ENCODE measurements at regions not wholly inside any gene's neighbourhood (a gene's known extent, or its start where the extent isn't known, plus 50 kb on each side); places are given as distances from the start of the nearest gene placed in this dataset.
"Not testable (repeated sequence)": the region's sequence is repeated elsewhere in the genome, so short reads cannot be mapped to it uniquely, and the experiment has no call there.

- H3K27ac Mint-ChIP-seq, result no peak overlapping the region
- H3K9me3 Mint-ChIP-seq, result peaks cover 7% of the 10 kb centered on the region
- DNase-seq, result no peak
- H3K36me3 Mint-ChIP-seq (ENCODE audit: low read depth), result peaks cover 5% of the 10 kb centered on the region
- CTCF ChIA-PET, result interaction anchor here (1.2 kb wide), 1 partner anchor 11 kb away, joined by 5 read pairs; no protein-coding TSS in a partner anchor
- H3K27me3 Mint-ChIP-seq, result no peaks in the 10 kb centered on the region
- peaks cover 1% of the 10 kb centered on the region for H3K4me1 Mint-ChIP-seq
- no peak overlapping the region for H3K4me3 Mint-ChIP-seq
- POLR2A ChIA-PET, result no interaction called here
Measured at GRCh38 chr1:116834595-116834994, 75.1 kb upstream of the PTGFRN start.

- Mint-ChIP-seq H3K4me3 (no peak overlapping the region), H3K27me3 (no peaks in the 10 kb centered on the region), H3K4me1 (peaks cover 1% of the 10 kb centered on the region), H3K36me3 (ENCODE audit: low read depth) (peaks cover 3% of the 10 kb centered on the region), H3K27ac (no peak overlapping the region), H3K9me3 (peaks cover 7% of the 10 kb centered on the region)
- ChIA-PET CTCF (interaction anchor here (0.8 to 1.3 kb wide), 5 partner anchors 8 to 98 kb away, joined by 3 to 5 read pairs (median 3); no protein-coding TSS in a partner anchor), POLR2A (no interaction called here)
- no peak for DNase-seq
Measured at GRCh38 chr1:116835161-116835560, 74.6 kb upstream of the PTGFRN start.

- no peak overlapping the region for H3K4me3 Mint-ChIP-seq
- peaks cover 3% of the 10 kb centered on the region for H3K36me3 Mint-ChIP-seq (ENCODE audit: low read depth)
- peaks cover 7% of the 10 kb centered on the region for H3K9me3 Mint-ChIP-seq
- no peaks in the 10 kb centered on the region for H3K27me3 Mint-ChIP-seq
- ChIA-PET CTCF (interaction anchor here (0.6 to 1.3 kb wide), 5 partner anchors 8 to 917 kb away, joined by 3 to 4 read pairs (median 4); no protein-coding TSS in a partner anchor), POLR2A (no interaction called here)
- H3K4me1 Mint-ChIP-seq, result peaks cover 1% of the 10 kb centered on the region
- H3K27ac Mint-ChIP-seq, result no peak overlapping the region
- DNase-seq, result no peak
Measured at GRCh38 chr1:116836099-116836498, 73.6 kb upstream of the PTGFRN start.

- Mint-ChIP-seq H3K4me1 (peaks cover 2% of the 10 kb centered on the region), H3K9me3 (peaks cover 12% of the 10 kb centered on the region)
- POLR2A ChIA-PET, result interaction anchor here (0.6 to 1.1 kb wide), 2 partner anchors 218 to 225 kb away, joined by 3 read pairs; partner anchors contain the start of gene TTF2
Measured at GRCh38 chr1:116841569-116842344, 68.0 kb upstream of the PTGFRN start.

GRCh38 chr1:116842654-116843053 is 67.1 kb upstream of the PTGFRN start:
- no peak for DNase-seq
- H3K27ac Mint-ChIP-seq, result no peak overlapping the region
- H3K4me3 Mint-ChIP-seq, result no peak overlapping the region
- H3K36me3 Mint-ChIP-seq (ENCODE audit: low read depth), result peaks cover 2% of the 10 kb centered on the region
- H3K9me3 Mint-ChIP-seq, result peaks cover 5% of the 10 kb centered on the region
- CTCF ChIA-PET, result interaction anchor here (0.5 to 3.1 kb wide), 8 partner anchors 10 to 105 kb away, joined by 3 to 16 read pairs (median 3); no protein-coding TSS in a partner anchor
- POLR2A ChIA-PET, result no interaction called here
- peaks cover 8% of the 10 kb centered on the region for H3K4me1 Mint-ChIP-seq
- no peaks in the 10 kb centered on the region for H3K27me3 Mint-ChIP-seq

More at GRCh38 chr1:116841569-116842344, 68.0 kb upstream of the PTGFRN start:
- Mint-ChIP-seq H3K27me3 (no peaks in the 10 kb centered on the region), H3K27ac (no peak overlapping the region), H3K36me3 (ENCODE audit: low read depth) (peaks cover 5% of the 10 kb centered on the region), H3K4me3 (no peak overlapping the region)
- CTCF ChIA-PET, result interaction anchor here (0.5 to 3.1 kb wide), 7 partner anchors 9 to 218 kb away, joined by 3 to 16 read pairs (median 3); partner anchors contain the start of gene TTF2
- no peak for DNase-seq

- Mint-ChIP-seq H3K4me1 (peaks cover 18% of the 10 kb centered on the region), H3K27ac (no peak overlapping the region), H3K36me3 (ENCODE audit: low read depth) (peaks cover 2% of the 10 kb centered on the region), H3K9me3 (peaks cover 5% of the 10 kb centered on the region), H3K4me3 (no peak overlapping the region), H3K27me3 (no peaks in the 10 kb centered on the region)
- DNase-seq, result no peak
- CTCF ChIA-PET, result interaction anchor here (3.1 kb wide), 1 partner anchor 18 kb away, joined by 16 read pairs; no protein-coding TSS in a partner anchor
- POLR2A ChIA-PET, result no interaction called here
Measured at GRCh38 chr1:116844775-116845174, 64.9 kb upstream of the PTGFRN start.

- peaks cover 18% of the 10 kb centered on the region for H3K4me1 Mint-ChIP-seq
- H3K27ac Mint-ChIP-seq, result no peak overlapping the region
- CTCF ChIA-PET, result interaction anchor here (0.9 to 1.3 kb wide), 3 partner anchors 12 to 83 kb away, joined by 3 to 4 read pairs (median 3); no protein-coding TSS in a partner anchor
Measured at GRCh38 chr1:116847190-116847589, 62.5 kb upstream of the PTGFRN start.

GRCh38 chr1:116847688-116848531 is 61.8 kb upstream of the PTGFRN start:
- POLR2A ChIA-PET, result no interaction called here
- Mint-ChIP-seq H3K27ac (no peak overlapping the region), H3K36me3 (ENCODE audit: low read depth) (peaks cover 2% of the 10 kb centered on the region), H3K4me1 (peaks cover 18% of the 10 kb centered on the region), H3K9me3 (peaks cover 10% of the 10 kb centered on the region), H3K27me3 (no peaks in the 10 kb centered on the region), H3K4me3 (no peak overlapping the region)
- CTCF ChIA-PET, result interaction anchor here (0.9 to 1.1 kb wide), 2 partner anchors 13 to 15 kb away, joined by 3 to 4 read pairs; no protein-coding TSS in a partner anchor
- peak; percentile 29 for DNase-seq

More at GRCh38 chr1:116847190-116847589, 62.5 kb upstream of the PTGFRN start:
- POLR2A ChIA-PET, result no interaction called here
- Mint-ChIP-seq H3K27me3 (no peaks in the 10 kb centered on the region), H3K36me3 (ENCODE audit: low read depth) (peaks cover 2% of the 10 kb centered on the region), H3K9me3 (peaks cover 10% of the 10 kb centered on the region), H3K4me3 (no peak overlapping the region)
- no peak for DNase-seq

- no peak overlapping the region for H3K27ac Mint-ChIP-seq
- H3K27me3 Mint-ChIP-seq, result no peaks in the 10 kb centered on the region
- no peak for DNase-seq
- peaks cover 35% of the 10 kb centered on the region for H3K4me1 Mint-ChIP-seq
- H3K36me3 Mint-ChIP-seq (ENCODE audit: low read depth), result no peaks in the 10 kb centered on the region
- H3K4me3 Mint-ChIP-seq, result no peak overlapping the region
- ChIA-PET POLR2A (no interaction called here), CTCF (no interaction called here)
- peaks cover 7% of the 10 kb centered on the region for H3K9me3 Mint-ChIP-seq
Measured at GRCh38 chr1:116850436-116850835, 59.3 kb upstream of the PTGFRN start.

GRCh38 chr1:116851189-116851588 is 58.5 kb upstream of the PTGFRN start:
- H3K4me3 Mint-ChIP-seq, CTCF ChIA-PET: not testable (repeated sequence)

GRCh38 chr1:116851846-116852245 is 57.9 kb upstream of the PTGFRN start:
- POLR2A ChIA-PET, result no interaction called here
- no peaks in the 10 kb centered on the region for H3K36me3 Mint-ChIP-seq (ENCODE audit: low read depth)

More at GRCh38 chr1:116851189-116851588, 58.5 kb upstream of the PTGFRN start:
- POLR2A ChIA-PET; H3K9me3 Mint-ChIP-seq; DNase-seq; H3K36me3 Mint-ChIP-seq (ENCODE audit: low read depth); H3K27me3 Mint-ChIP-seq; H3K27ac Mint-ChIP-seq: not testable (repeated sequence)
- peaks cover 34% of the 10 kb centered on the region for H3K4me1 Mint-ChIP-seq

GRCh38 chr1:116852367-116852766 is 57.3 kb upstream of the PTGFRN start:
- Mint-ChIP-seq H3K27me3 (no peaks in the 10 kb centered on the region), H3K4me1 (peaks cover 30% of the 10 kb centered on the region), H3K27ac (no peak overlapping the region), H3K4me3 (no peak overlapping the region), H3K36me3 (ENCODE audit: low read depth) (no peaks in the 10 kb centered on the region), H3K9me3 (peaks cover 5% of the 10 kb centered on the region)
- no peak for DNase-seq
- ChIA-PET POLR2A (no interaction called here), CTCF (interaction anchor here (0.6 to 1.3 kb wide), 3 partner anchors 19 to 128 kb away, joined by 3 to 4 read pairs (median 3); no protein-coding TSS in a partner anchor)

More at GRCh38 chr1:116851846-116852245, 57.9 kb upstream of the PTGFRN start:
- Mint-ChIP-seq H3K4me1 (peaks cover 33% of the 10 kb centered on the region), H3K4me3 (no peak overlapping the region), H3K9me3 (peaks cover 5% of the 10 kb centered on the region), H3K27ac (no peak overlapping the region), H3K27me3 (no peaks in the 10 kb centered on the region)
- CTCF ChIA-PET, result interaction anchor here (1.1 kb wide), 1 partner anchor 114 kb away, joined by 3 read pairs; no protein-coding TSS in a partner anchor
- no peak for DNase-seq
